ENCODE measurements at regions not wholly inside any gene's neighbourhood (a gene's known extent, or its start where the extent isn't known, plus 50 kb on each side); places are given as distances from the start of the nearest gene placed in this dataset.

DNA sequence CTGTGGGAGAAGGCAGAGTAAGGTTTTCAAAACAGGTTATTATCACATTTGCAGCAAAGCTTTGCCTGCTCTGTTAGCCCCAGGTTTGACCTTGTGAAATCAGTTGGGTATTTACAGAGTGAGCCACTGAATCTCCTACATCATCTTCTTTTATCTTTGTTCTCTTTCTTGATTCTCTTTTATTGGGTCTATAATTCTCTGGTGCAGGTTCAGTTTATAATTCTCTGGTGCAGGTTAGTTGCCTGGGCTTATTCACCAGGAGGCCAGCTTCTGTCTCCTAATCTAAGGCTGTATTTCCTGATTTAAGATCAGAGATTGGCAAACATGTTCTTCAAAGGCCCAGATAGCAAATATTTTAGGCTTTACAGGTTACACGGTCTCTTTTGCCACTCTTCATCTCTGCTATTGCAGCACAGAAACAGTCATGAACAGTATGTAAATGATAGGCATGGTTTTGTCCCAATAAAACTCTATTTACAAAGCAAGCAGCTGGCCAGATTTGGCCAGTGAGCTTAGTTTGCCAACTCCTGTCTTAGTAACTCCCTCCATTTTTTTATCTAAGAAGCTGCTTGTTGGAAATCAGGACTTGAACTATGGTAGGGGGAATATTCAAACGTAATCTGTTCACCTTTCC is 205.0 kb upstream of the RIMS1 start:
- TF ChIP-seq, protein P1, sequence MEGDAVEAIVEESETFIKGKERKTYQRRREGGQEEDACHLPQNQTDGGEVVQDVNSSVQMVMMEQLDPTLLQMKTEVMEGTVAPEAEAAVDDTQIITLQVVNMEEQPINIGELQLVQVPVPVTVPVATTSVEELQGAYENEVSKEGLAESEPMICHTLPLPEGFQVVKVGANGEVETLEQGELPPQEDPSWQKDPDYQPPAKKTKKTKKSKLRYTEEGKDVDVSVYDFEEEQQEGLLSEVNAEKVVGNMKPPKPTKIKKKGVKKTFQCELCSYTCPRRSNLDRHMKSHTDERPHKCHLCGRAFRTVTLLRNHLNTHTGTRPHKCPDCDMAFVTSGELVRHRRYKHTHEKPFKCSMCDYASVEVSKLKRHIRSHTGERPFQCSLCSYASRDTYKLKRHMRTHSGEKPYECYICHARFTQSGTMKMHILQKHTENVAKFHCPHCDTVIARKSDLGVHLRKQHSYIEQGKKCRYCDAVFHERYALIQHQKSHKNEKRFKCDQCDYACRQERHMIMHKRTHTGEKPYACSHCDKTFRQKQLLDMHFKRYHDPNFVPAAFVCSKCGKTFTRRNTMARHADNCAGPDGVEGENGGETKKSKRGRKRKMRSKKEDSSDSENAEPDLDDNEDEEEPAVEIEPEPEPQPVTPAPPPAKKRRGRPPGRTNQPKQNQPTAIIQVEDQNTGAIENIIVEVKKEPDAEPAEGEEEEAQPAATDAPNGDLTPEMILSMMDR (IDR thresholded peaks at IDR 0.05): no peak
- no peak for TF ChIP-seq POLR2A (IDR thresholded peaks at IDR 0.05)

Measured in esophagus squamous epithelium (tissue), 4 donors.